NT2/D1 (cell line): ENCODE measurements at regions not wholly inside any gene's neighbourhood (a gene's known extent, or its start where the extent isn't known, plus 50 kb on each side); places are given as distances from the start of the nearest gene placed in this dataset.

Source experiments
- SUZ12 ChIP-seq: IDR thresholded peaks from 2 replicates; pipeline ENCODE4 v1.6.1; 2011; ENCODE audit not compliant: insufficient read length, insufficient read depth; ENCODE audit errors: extremely low read depth
- ZNF274 ChIP-seq: IDR thresholded peaks from 2 replicates; pipeline ENCODE4 v1.6.1; 2011; ENCODE audit warnings: mild to moderate bottlenecking, low read depth, low read length

GRCh38 chr10:129063877-129064276 is 403.2 kb upstream of the MGMT start:
- TF ChIP-seq ZNF274: no peak
- TF ChIP-seq SUZ12: no peak
